WTC11 (cell line): ENCODE measurements at regions not wholly inside any gene's neighbourhood (a gene's known extent, or its start where the extent isn't known, plus 50 kb on each side); places are given as distances from the start of the nearest gene placed in this dataset.

ENCODE experiments used
- ATAC-seq: fragments of 200-7000 bp; cut with Tn5 transposase; 2 replicates; pipeline ENCODE4 v1.10.0; 2021; ENCODE audit warnings: mild to moderate bottlenecking, moderate library complexity
- CTCF ChIA-PET: fragments of 300-600 bp; sonication (Branson Sonifier 250); formaldehyde crosslinking; loops from one replicate; lab custom pipeline; 2021; ENCODE audit warnings: antibody characterized with exemption; lab: Charles Lee
- POLR2A ChIA-PET: fragments of 350-600 bp; sonication (Branson Sonifier 250); formaldehyde crosslinking; loops from one replicate; lab custom pipeline; 2021; ENCODE audit warnings: antibody characterized with exemption; lab: Charles Lee
- DNase-seq: peaks from one replicate; pipeline ENCODE4 v3.0.0; 2021; ENCODE audit warnings: low spot score
- H3K27ac Mint-ChIP-seq: 2 replicates; pipeline ENCODE4 v1.8.0; 2021; ENCODE audit warnings: mixed read lengths
- H3K27me3 Mint-ChIP-seq: 2 replicates; pipeline ENCODE4 v1.8.0; 2021; ENCODE audit warnings: low read depth, mild to moderate bottlenecking, moderate library complexity, mixed read lengths
- H3K36me3 Mint-ChIP-seq: 2 replicates; pipeline ENCODE4 v1.8.0; 2021; ENCODE audit warnings: mixed read lengths
- H3K4me1 Mint-ChIP-seq: 2 replicates; pipeline ENCODE4 v1.8.0; 2022; ENCODE audit warnings: mixed read lengths
- H3K4me3 Mint-ChIP-seq: 2 replicates; pipeline ENCODE4 v1.8.0; 2021; ENCODE audit warnings: mild to moderate bottlenecking, moderate library complexity, mixed read lengths
- H3K9me3 Mint-ChIP-seq: 2 replicates; pipeline ENCODE4 v1.8.0; 2021; ENCODE audit warnings: mixed read lengths
- ELF4 ChIP-seq: sonication (generic); formaldehyde crosslinking; IDR thresholded peaks from 2 replicates; pipeline ENCODE4 v1.8.1; 2022; ENCODE audit warnings: low read depth, mild to moderate bottlenecking, moderate library complexity, missing genetic modification reagents
- FOXJ3 ChIP-seq: sonication (generic); formaldehyde crosslinking; IDR thresholded peaks from 2 replicates; pipeline ENCODE4 v1.9.0; 2021; ENCODE audit warnings: missing genetic modification reagents, mild to moderate bottlenecking, borderline replicate concordance
- MXD4 ChIP-seq: fragments of 250-450 bp; sonication (Bioruptor Pico); IDR thresholded peaks from 2 replicates; pipeline ENCODE4 v1.8.0; 2021; ENCODE audit warnings: mild to moderate bottlenecking, moderate library complexity, borderline replicate concordance
- PRRX2 ChIP-seq: fragments of 250-450 bp; sonication (Bioruptor Pico); IDR thresholded peaks from 2 replicates; pipeline ENCODE4 v1.8.0; 2021; ENCODE audit warnings: mild to moderate bottlenecking
- RELA ChIP-seq: sonication (generic); formaldehyde crosslinking; IDR thresholded peaks from 2 replicates; pipeline ENCODE4 v1.8.1; 2022; ENCODE audit warnings: missing genetic modification reagents, mild to moderate bottlenecking, borderline replicate concordance
- RORB ChIP-seq: fragments of 250-450 bp; sonication (Bioruptor Pico); IDR thresholded peaks from 2 replicates; pipeline ENCODE4 v1.9.0; 2021; ENCODE audit warnings: mild to moderate bottlenecking
- SP1 ChIP-seq: sonication (generic); formaldehyde crosslinking; conservative IDR thresholded peaks from 2 replicates; pipeline ENCODE4 v1.8.1; 2022; ENCODE audit warnings: missing genetic modification reagents
- TCF7 ChIP-seq: sonication (generic); formaldehyde crosslinking; IDR thresholded peaks from 2 replicates; pipeline ENCODE4 v1.8.0; 2022; ENCODE audit warnings: mild to moderate bottlenecking, low read depth, missing genetic modification reagents, moderate library complexity
- ZBTB21 ChIP-seq: sonication (generic); formaldehyde crosslinking; IDR thresholded peaks from 2 replicates; pipeline ENCODE4 v1.8.1; 2023; ENCODE audit warnings: mild to moderate bottlenecking, missing genetic modification reagents, borderline replicate concordance
- ZNF138 ChIP-seq: sonication (generic); formaldehyde crosslinking; conservative IDR thresholded peaks from 2 replicates; pipeline ENCODE4 v1.8.1; 2022; ENCODE audit warnings: mild to moderate bottlenecking, moderate library complexity, missing genetic modification reagents
- ZNF263 ChIP-seq: sonication (generic); formaldehyde crosslinking; IDR thresholded peaks from 2 replicates; pipeline ENCODE4 v1.8.1; 2022; ENCODE audit warnings: low read depth, mild to moderate bottlenecking, moderate library complexity, missing genetic modification reagents
- TF ChIP-seq, protein P1 (sequence below): sonication (generic); formaldehyde crosslinking; IDR thresholded peaks from 2 replicates; pipeline ENCODE4 v1.8.0; 2023; ENCODE audit warnings: mild to moderate bottlenecking, missing genetic modification reagents
- TF ChIP-seq, protein P2 (sequence below): fragments of 250-450 bp; sonication (Bioruptor Pico); IDR thresholded peaks from 2 replicates; pipeline ENCODE4 v1.9.0; 2021; ENCODE audit warnings: mild to moderate bottlenecking
- TF ChIP-seq, protein P3 (sequence below): sonication (generic); formaldehyde crosslinking; IDR thresholded peaks from 2 replicates; pipeline ENCODE4 v1.8.0; 2023; ENCODE audit warnings: missing genetic modification reagents
- TF ChIP-seq, protein P4 (sequence below): sonication (generic); formaldehyde crosslinking; IDR thresholded peaks from 2 replicates; pipeline ENCODE4 v1.8.0; 2022; ENCODE audit warnings: mild to moderate bottlenecking, missing genetic modification reagents
- TF ChIP-seq, protein P5 (sequence below): sonication (generic); formaldehyde crosslinking; IDR thresholded peaks from 2 replicates; pipeline ENCODE4 v1.8.0; 2022; ENCODE audit warnings: missing genetic modification reagents
- TF ChIP-seq, protein P6 (sequence below): fragments of 250-450 bp; sonication (Bioruptor Pico); conservative IDR thresholded peaks from 2 replicates; pipeline ENCODE4 v1.9.0; 2021; ENCODE audit warnings: mild to moderate bottlenecking
- TF ChIP-seq, protein P7 (sequence below): fragments of 250-450 bp; sonication (Bioruptor Pico); IDR thresholded peaks from 2 replicates; pipeline ENCODE4 v1.8.0; 2021; ENCODE audit warnings: mild to moderate bottlenecking

DNA sequence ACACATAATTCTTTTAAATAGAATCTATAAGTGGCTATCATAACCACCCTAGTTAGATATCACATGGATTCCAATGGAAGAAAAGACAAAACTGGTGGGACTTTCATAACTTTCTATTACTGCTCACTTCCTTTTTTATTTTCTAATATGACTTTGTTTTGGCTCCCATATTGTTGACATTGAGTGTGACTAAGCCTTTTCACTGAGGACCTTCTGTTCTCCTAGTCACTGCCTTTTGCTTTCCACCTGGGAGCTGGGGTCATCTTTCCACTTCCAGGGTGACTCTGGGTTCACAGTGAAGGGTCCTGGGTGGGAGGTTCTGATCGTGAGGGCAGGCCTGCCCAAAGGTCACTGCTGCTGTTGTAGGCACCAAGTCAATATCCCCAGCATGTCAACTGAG, 275.8 kb downstream of the TGFB2 start:
- TF ChIP-seq, protein P1, sequence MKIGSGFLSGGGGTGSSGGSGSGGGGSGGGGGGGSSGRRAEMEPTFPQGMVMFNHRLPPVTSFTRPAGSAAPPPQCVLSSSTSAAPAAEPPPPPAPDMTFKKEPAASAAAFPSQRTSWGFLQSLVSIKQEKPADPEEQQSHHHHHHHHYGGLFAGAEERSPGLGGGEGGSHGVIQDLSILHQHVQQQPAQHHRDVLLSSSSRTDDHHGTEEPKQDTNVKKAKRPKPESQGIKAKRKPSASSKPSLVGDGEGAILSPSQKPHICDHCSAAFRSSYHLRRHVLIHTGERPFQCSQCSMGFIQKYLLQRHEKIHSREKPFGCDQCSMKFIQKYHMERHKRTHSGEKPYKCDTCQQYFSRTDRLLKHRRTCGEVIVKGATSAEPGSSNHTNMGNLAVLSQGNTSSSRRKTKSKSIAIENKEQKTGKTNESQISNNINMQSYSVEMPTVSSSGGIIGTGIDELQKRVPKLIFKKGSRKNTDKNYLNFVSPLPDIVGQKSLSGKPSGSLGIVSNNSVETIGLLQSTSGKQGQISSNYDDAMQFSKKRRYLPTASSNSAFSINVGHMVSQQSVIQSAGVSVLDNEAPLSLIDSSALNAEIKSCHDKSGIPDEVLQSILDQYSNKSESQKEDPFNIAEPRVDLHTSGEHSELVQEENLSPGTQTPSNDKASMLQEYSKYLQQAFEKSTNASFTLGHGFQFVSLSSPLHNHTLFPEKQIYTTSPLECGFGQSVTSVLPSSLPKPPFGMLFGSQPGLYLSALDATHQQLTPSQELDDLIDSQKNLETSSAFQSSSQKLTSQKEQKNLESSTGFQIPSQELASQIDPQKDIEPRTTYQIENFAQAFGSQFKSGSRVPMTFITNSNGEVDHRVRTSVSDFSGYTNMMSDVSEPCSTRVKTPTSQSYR (CRISPR knock-in tag) = no peak
- TF ChIP-seq, protein P2, sequence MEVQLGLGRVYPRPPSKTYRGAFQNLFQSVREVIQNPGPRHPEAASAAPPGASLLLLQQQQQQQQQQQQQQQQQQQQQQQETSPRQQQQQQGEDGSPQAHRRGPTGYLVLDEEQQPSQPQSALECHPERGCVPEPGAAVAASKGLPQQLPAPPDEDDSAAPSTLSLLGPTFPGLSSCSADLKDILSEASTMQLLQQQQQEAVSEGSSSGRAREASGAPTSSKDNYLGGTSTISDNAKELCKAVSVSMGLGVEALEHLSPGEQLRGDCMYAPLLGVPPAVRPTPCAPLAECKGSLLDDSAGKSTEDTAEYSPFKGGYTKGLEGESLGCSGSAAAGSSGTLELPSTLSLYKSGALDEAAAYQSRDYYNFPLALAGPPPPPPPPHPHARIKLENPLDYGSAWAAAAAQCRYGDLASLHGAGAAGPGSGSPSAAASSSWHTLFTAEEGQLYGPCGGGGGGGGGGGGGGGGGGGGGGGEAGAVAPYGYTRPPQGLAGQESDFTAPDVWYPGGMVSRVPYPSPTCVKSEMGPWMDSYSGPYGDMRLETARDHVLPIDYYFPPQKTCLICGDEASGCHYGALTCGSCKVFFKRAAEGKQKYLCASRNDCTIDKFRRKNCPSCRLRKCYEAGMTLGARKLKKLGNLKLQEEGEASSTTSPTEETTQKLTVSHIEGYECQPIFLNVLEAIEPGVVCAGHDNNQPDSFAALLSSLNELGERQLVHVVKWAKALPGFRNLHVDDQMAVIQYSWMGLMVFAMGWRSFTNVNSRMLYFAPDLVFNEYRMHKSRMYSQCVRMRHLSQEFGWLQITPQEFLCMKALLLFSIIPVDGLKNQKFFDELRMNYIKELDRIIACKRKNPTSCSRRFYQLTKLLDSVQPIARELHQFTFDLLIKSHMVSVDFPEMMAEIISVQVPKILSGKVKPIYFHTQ (CRISPR knock-in tag) = no peak
- no peak for TF ChIP-seq ZBTB21
- TF ChIP-seq RORB (CRISPR knock-in tag) = no peak
- TF ChIP-seq, protein P3, sequence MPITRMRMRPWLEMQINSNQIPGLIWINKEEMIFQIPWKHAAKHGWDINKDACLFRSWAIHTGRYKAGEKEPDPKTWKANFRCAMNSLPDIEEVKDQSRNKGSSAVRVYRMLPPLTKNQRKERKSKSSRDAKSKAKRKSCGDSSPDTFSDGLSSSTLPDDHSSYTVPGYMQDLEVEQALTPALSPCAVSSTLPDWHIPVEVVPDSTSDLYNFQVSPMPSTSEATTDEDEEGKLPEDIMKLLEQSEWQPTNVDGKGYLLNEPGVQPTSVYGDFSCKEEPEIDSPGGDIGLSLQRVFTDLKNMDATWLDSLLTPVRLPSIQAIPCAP (CRISPR knock-in tag) = no peak
- TF ChIP-seq, protein P4, sequence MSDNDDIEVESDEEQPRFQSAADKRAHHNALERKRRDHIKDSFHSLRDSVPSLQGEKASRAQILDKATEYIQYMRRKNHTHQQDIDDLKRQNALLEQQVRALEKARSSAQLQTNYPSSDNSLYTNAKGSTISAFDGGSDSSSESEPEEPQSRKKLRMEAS (CRISPR knock-in tag) = no peak
- TF ChIP-seq, protein P5, sequence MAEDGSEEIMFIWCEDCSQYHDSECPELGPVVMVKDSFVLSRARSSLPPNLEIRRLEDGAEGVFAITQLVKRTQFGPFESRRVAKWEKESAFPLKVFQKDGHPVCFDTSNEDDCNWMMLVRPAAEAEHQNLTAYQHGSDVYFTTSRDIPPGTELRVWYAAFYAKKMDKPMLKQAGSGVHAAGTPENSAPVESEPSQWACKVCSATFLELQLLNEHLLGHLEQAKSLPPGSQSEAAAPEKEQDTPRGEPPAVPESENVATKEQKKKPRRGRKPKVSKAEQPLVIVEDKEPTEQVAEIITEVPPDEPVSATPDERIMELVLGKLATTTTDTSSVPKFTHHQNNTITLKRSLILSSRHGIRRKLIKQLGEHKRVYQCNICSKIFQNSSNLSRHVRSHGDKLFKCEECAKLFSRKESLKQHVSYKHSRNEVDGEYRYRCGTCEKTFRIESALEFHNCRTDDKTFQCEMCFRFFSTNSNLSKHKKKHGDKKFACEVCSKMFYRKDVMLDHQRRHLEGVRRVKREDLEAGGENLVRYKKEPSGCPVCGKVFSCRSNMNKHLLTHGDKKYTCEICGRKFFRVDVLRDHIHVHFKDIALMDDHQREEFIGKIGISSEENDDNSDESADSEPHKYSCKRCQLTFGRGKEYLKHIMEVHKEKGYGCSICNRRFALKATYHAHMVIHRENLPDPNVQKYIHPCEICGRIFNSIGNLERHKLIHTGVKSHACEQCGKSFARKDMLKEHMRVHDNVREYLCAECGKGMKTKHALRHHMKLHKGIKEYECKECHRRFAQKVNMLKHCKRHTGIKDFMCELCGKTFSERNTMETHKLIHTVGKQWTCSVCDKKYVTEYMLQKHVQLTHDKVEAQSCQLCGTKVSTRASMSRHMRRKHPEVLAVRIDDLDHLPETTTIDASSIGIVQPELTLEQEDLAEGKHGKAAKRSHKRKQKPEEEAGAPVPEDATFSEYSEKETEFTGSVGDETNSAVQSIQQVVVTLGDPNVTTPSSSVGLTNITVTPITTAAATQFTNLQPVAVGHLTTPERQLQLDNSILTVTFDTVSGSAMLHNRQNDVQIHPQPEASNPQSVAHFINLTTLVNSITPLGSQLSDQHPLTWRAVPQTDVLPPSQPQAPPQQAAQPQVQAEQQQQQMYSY (CRISPR knock-in tag) = no peak
- no peak for TF ChIP-seq TCF7 (CRISPR knock-in tag)
- TF ChIP-seq RELA (CRISPR knock-in tag) = no peak
- no peak for TF ChIP-seq ZNF263 (CRISPR knock-in tag)
- TF ChIP-seq FOXJ3 (CRISPR knock-in tag) = no peak
- no peak for TF ChIP-seq ZNF138 (CRISPR knock-in tag)
- TF ChIP-seq SP1 = no peak
- TF ChIP-seq, protein P6, sequence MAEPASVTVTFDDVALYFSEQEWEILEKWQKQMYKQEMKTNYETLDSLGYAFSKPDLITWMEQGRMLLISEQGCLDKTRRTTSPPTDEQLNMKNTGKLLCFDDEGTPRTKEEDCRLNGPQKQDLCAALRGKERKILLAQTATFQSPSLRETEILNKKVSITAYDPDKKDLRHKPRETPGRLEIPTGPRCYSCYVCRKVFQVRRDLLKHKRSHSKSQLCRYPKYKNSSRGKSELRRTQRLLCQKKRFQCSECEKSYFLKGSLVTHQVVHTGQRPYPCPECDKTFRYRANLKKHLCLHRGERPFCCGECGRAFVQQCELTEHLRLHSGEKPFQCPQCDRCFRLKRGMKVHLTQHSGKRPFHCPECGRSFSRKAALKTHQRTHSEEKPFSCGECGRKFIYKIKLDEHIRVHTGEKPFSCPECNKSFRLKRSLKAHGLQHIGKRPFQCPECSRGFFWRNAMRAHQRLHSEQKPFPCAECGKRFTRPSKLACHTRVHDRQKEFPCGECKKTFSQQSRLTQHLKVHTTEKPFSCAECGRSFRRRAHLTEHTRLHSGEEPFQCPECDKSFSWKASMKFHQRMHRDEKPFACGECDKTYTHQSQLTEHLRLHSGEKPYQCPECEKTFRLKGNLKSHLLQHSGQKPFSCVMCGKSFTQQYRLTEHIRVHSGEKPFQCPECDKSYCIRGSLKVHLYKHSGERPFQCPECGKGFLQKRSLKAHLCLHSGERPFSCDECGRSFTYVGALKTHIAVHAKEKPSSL = no peak
- no peak for TF ChIP-seq ELF4
- no peak for TF ChIP-seq MXD4
- TF ChIP-seq, protein P7, sequence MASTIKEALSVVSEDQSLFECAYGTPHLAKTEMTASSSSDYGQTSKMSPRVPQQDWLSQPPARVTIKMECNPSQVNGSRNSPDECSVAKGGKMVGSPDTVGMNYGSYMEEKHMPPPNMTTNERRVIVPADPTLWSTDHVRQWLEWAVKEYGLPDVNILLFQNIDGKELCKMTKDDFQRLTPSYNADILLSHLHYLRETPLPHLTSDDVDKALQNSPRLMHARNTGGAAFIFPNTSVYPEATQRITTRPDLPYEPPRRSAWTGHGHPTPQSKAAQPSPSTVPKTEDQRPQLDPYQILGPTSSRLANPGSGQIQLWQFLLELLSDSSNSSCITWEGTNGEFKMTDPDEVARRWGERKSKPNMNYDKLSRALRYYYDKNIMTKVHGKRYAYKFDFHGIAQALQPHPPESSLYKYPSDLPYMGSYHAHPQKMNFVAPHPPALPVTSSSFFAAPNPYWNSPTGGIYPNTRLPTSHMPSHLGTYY = no peak
- TF ChIP-seq PRRX2 (CRISPR knock-in tag) = no peak
- TF ChIP-seq, all 79 proteins: peak for 0
- Mint-ChIP-seq H3K36me3 (no peaks in the 10 kb centered on the region), H3K27me3 (no peaks in the 10 kb centered on the region), H3K4me1 (peaks cover 14% of the 10 kb centered on the region), H3K4me3 (no peak overlapping the region), H3K27ac (no peak overlapping the region), H3K9me3 (no peaks in the 10 kb centered on the region)
- ATAC-seq (no peak), DNase-seq (no peak)
- CTCF ChIA-PET = no interaction called here
- POLR2A ChIA-PET = no interaction called here
